ENCODE measurements at regions not wholly inside any gene's neighbourhood (a gene's known extent, or its start where the extent isn't known, plus 50 kb on each side); places are given as distances from the start of the nearest gene placed in this dataset.

- TF ChIP-seq CTCF (conservative IDR thresholded peaks at IDR 0.05 in 1 of 2, IDR thresholded peaks at IDR 0.05 in 1 of 2; ENCODE audit: low read depth in 1 of 2, low read length in 2 of 2) = no peak
- TF ChIP-seq EZH2 (IDR thresholded peaks at IDR 0.05; ENCODE audit: low read length, missing control alignments) = no peak
Observed at GRCh38 chr6:137689377-137689776, 177.7 kb upstream of the TNFAIP3 start.
